GM23338 (cell line): ENCODE measurements at regions not wholly inside any gene's neighbourhood (a gene's known extent, or its start where the extent isn't known, plus 50 kb on each side); places are given as distances from the start of the nearest gene placed in this dataset.
A peak's percentile ranks its signal among the peaks of the same experiment; 100 is the strongest.

ENCODE experiments used
- ATAC-seq: fragments of 200-7000 bp; cut with Tn5 transposase; 3 replicates; pipeline ENCODE4 v1.9.1; 2020
- DNase-seq: peaks from one replicate; pipeline ENCODE4 v3.0.0-alpha.2; 2015; ENCODE audit warnings: low spot score
- H2AFZ ChIP-seq: fragments of 200-600 bp; sonication (generic); 2 replicates; pipeline ENCODE4 v1.8.0; 2016; ENCODE audit warnings: antibody characterized with exemption, mild to moderate bottlenecking, moderate library complexity
- H3F3A ChIP-seq: fragments of 200-600 bp; sonication (generic); replicated peaks from 2 replicates; pipeline ENCODE4 v1.8.0; 2017; ENCODE audit warnings: antibody characterized with exemption, mixed run types, low read depth
- H3K27ac ChIP-seq: fragments of 200-600 bp; sonication (generic); 2 replicates; pipeline ENCODE4 v1.6.1; 2016; ENCODE audit warnings: low read depth
- H3K27me3 ChIP-seq: fragments of 200-600 bp; sonication (generic); 2 replicates; pipeline ENCODE4 v1.8.0; 2016; ENCODE audit warnings: mild to moderate bottlenecking, mixed run types, moderate library complexity; ENCODE audit not compliant: insufficient read depth
- H3K36me3 ChIP-seq: fragments of 200-600 bp; sonication (generic); 2 replicates; pipeline ENCODE4 v1.8.0; 2016; ENCODE audit warnings: mild to moderate bottlenecking; ENCODE audit not compliant: insufficient read depth
- H3K4me1 ChIP-seq: fragments of 200-600 bp; sonication (generic); 2 replicates; pipeline ENCODE4 v1.8.0; 2016; ENCODE audit warnings: mild to moderate bottlenecking, moderate library complexity; ENCODE audit not compliant: insufficient read depth
- H3K4me2 ChIP-seq: fragments of 200-600 bp; sonication (generic); 2 replicates; pipeline ENCODE4 v1.7.1; 2017; ENCODE audit warnings: mixed run types
- H3K4me3 ChIP-seq: fragments of 200-600 bp; sonication (generic); 2 replicates; pipeline ENCODE4 v1.6.1; 2016; ENCODE audit warnings: mixed run types
- H3K79me2 ChIP-seq: fragments of 200-600 bp; sonication (generic); replicated peaks from 2 replicates; pipeline ENCODE4 v1.8.0; 2017; ENCODE audit warnings: mild to moderate bottlenecking; ENCODE audit not compliant: insufficient read depth
- H3K9me2 ChIP-seq: fragments of 200-600 bp; sonication (generic); 2 replicates; pipeline ENCODE4 v1.8.0; 2017; ENCODE audit not compliant: insufficient read depth
- H4K20me1 ChIP-seq: fragments of 200-600 bp; sonication (generic); replicated peaks from 2 replicates; pipeline ENCODE4 v1.8.0; 2017; ENCODE audit warnings: mild to moderate bottlenecking; ENCODE audit not compliant: insufficient read depth
- H3K27ac Mint-ChIP-seq: 2 replicates; pipeline ENCODE4 v1.8.0; 2020; ENCODE audit warnings: inconsistent platforms, mild to moderate bottlenecking, moderate library complexity, mixed read lengths
- H3K27me3 Mint-ChIP-seq: 3 replicates; pipeline ENCODE4 v1.8.0; 2022; ENCODE audit warnings: low read depth, mild to moderate bottlenecking, moderate library complexity, mixed read lengths, inconsistent platforms; ENCODE audit not compliant: insufficient read depth, poor library complexity
- H3K36me3 Mint-ChIP-seq: 3 replicates; pipeline ENCODE4 v1.8.0; 2021; ENCODE audit warnings: low read depth, mild to moderate bottlenecking, inconsistent platforms, moderate library complexity, mixed read lengths
- H3K4me1 Mint-ChIP-seq: 3 replicates; pipeline ENCODE4 v1.8.0; 2020; ENCODE audit warnings: mild to moderate bottlenecking, inconsistent platforms, mixed read lengths
- H3K4me3 Mint-ChIP-seq: 3 replicates; pipeline ENCODE4 v1.8.0; 2021; ENCODE audit warnings: moderate library complexity, mild to moderate bottlenecking, inconsistent platforms, mixed read lengths
- H3K9me3 Mint-ChIP-seq: 3 replicates; pipeline ENCODE4 v1.8.0; 2020; ENCODE audit warnings: moderate library complexity, mild to moderate bottlenecking, inconsistent platforms, mixed read lengths
- CREB1 ChIP-seq: fragments of 250-450 bp; sonication (Bioruptor Pico); IDR thresholded peaks from 2 replicates; pipeline ENCODE4 v1.5.0; 2020; ENCODE audit warnings: low read depth, mild to moderate bottlenecking, moderate library complexity
- CTCF ChIP-seq, 2 experiments: fragments of 200-600 bp in 1 of 2; sonication (generic) in 1 of 2; conservative IDR thresholded peaks; 2 replicates each; pipeline versions ENCODE4 v1.5.1 to v1.6.1; 2016 to 2017; ENCODE audit warnings: antibody characterized with exemption in 2 of 2, low read depth in 2 of 2, mild to moderate bottlenecking in 2 of 2, moderate library complexity in 1 of 2
- ETS1 ChIP-seq: IDR thresholded peaks from 2 replicates; pipeline ENCODE4 v1.6.1; 2016; ENCODE audit warnings: antibody characterized with exemption
- EZH2 ChIP-seq: fragments of 200-600 bp; sonication (generic); IDR thresholded peaks from one replicate; pipeline ENCODE4 v1.8.0; 2017; ENCODE audit warnings: antibody characterized with exemption, mild to moderate bottlenecking, low read depth; ENCODE audit not compliant: unreplicated experiment
- EZH2phosphoT487 ChIP-seq: fragments of 200-600 bp; sonication (generic); IDR thresholded peaks from one replicate; pipeline ENCODE4 v1.8.1; 2018; ENCODE audit warnings: antibody characterized with exemption; ENCODE audit not compliant: unreplicated experiment
- JUNB ChIP-seq: IDR thresholded peaks from one replicate; pipeline ENCODE4 v1.6.1; 2016; ENCODE audit warnings: antibody characterized with exemption; ENCODE audit not compliant: unreplicated experiment
- NANOG ChIP-seq: IDR thresholded peaks from 2 replicates; pipeline ENCODE4 v1.6.1; 2016; ENCODE audit warnings: antibody characterized with exemption, borderline replicate concordance
- POLR2AphosphoS5 ChIP-seq: IDR thresholded peaks from 2 replicates; pipeline ENCODE4 v1.6.1; 2016; ENCODE audit warnings: antibody characterized with exemption, low read depth
- REST ChIP-seq: IDR thresholded peaks from one replicate; pipeline ENCODE4 v1.6.1; 2018; ENCODE audit warnings: antibody characterized with exemption; ENCODE audit not compliant: unreplicated experiment
- STAT1 ChIP-seq: IDR thresholded peaks from one replicate; pipeline ENCODE4 v1.6.1; 2016; ENCODE audit warnings: antibody characterized with exemption; ENCODE audit not compliant: unreplicated experiment
- ZNF114 ChIP-seq: fragments of 250-450 bp; sonication (Bioruptor Pico); IDR thresholded peaks from 2 replicates; pipeline ENCODE4 v1.5.0; 2020; ENCODE audit warnings: mild to moderate bottlenecking, moderate library complexity
- ZNF331 ChIP-seq: fragments of 250-450 bp; sonication (Bioruptor Pico); IDR thresholded peaks from 2 replicates; pipeline ENCODE4 v1.5.0; 2020; ENCODE audit warnings: low read depth, mild to moderate bottlenecking, moderate library complexity
- ZNF462 ChIP-seq: fragments of 250-450 bp; sonication (Bioruptor Pico); IDR thresholded peaks from 2 replicates; pipeline ENCODE4 v1.5.0; 2020; ENCODE audit warnings: mild to moderate bottlenecking, moderate library complexity

- TF ChIP-seq NANOG, result peak; percentile 26; the same call in 1 of the 2 replicates
- TF ChIP-seq EZH2, result no peak
These were observed 62.6 kb downstream of the MAD2L1 start (continued) for GRCh38 chr4:120004054-120004453.

GRCh38 chr4:120003193-120003592 is 63.5 kb downstream of the MAD2L1 start:
- peaks cover 5% of the 10 kb centered on the region; the same call in 1 of the 2 replicates for H3K79me2 ChIP-seq
- no peak overlapping the region for H2AFZ ChIP-seq
- H3K9me2 ChIP-seq, result no peaks in the 10 kb centered on the region
- peaks cover 22% of the 10 kb centered on the region for H3K27me3 ChIP-seq
- no peak overlapping the region for H3K4me3 ChIP-seq
- TF ChIP-seq ZNF114 (CRISPR knock-in tag) (no peak), JUNB (no peak), NANOG (no peak), ETS1 (no peak), REST (no peak), CREB1 (CRISPR knock-in tag) (no peak), STAT1 (no peak), POLR2AphosphoS5 (no peak), EZH2 (no peak), EZH2phosphoT487 (no peak), ZNF462 (CRISPR knock-in tag) (no peak), CTCF (conservative IDR thresholded peaks at IDR 0.05; ENCODE audit: low read depth in 2 of 2) (no peak), ZNF331 (CRISPR knock-in tag) (no peak)
- peaks cover 9% of the 10 kb centered on the region for H3K27me3 Mint-ChIP-seq
- H3K4me1 Mint-ChIP-seq, result peaks cover 27% of the 10 kb centered on the region
- H4K20me1 ChIP-seq, result no peaks in the 10 kb centered on the region
- H3K27ac ChIP-seq, result no peak overlapping the region
- no peak overlapping the region for H3K4me2 ChIP-seq
- H3K27ac Mint-ChIP-seq, result no peak overlapping the region
- peaks cover 23% of the 10 kb centered on the region for H3K9me3 Mint-ChIP-seq
- peaks cover 40% of the 10 kb centered on the region for H3K36me3 ChIP-seq
- DNase-seq (no peak), ATAC-seq (no peak)
- peaks cover 17% of the 10 kb centered on the region for H3K4me1 ChIP-seq
- peaks cover 25% of the 10 kb centered on the region for H3F3A ChIP-seq
- no peak overlapping the region for H3K4me3 Mint-ChIP-seq
- peaks cover 69% of the 10 kb centered on the region; the same call in 2 of the 3 replicates for H3K36me3 Mint-ChIP-seq
